NCI-H82 treated with DMSO at 0.1 percent for 48 hours (cell line): ENCODE measurements at regions not wholly inside any gene's neighbourhood (a gene's known extent, or its start where the extent isn't known, plus 50 kb on each side); places are given as distances from the start of the nearest gene placed in this dataset.
"Not testable (repeated sequence)": the region's sequence is repeated elsewhere in the genome, so short reads cannot be mapped to it uniquely, and the experiment has no call there.

Experiments
- DNase-seq: peaks from one replicate; lab custom pipeline; 2025; ENCODE audit not compliant: unreplicated experiment; lab: John Stamatoyannopoulos, UW

- peak; percentile 25 for DNase-seq
Measured at GRCh38 chr1:157369808-157370521, 182.3 kb downstream of the FCRL5 start.

DNA sequence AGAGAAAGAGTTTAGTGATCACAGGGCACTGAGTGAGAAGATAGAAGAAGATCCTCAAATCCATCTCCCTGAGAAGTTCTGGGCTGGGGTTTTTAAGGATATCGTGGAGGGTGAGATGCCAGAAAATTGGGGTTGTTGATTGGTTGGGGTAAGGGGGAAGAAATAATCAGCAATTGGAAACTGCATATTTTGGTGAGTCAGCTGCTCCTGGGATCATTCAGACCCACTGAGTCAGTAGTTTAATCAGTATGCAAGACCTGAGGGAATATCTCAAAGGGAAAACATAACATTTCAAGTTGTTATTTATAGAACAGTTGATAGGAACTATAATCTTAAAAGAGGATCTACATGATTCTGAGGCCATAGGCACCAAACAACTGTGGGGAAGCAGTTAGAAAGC lies 183.4 kb downstream of the FCRL5 start:
- not testable (repeated sequence) for DNase-seq

GRCh38 chr1:157368363-157368762 lies 184.0 kb downstream of the FCRL5 start:
- no peak for DNase-seq

GRCh38 chr1:157367870-157368269 lies 184.4 kb downstream of the FCRL5 start:
- DNase-seq, result no peak

DNA sequence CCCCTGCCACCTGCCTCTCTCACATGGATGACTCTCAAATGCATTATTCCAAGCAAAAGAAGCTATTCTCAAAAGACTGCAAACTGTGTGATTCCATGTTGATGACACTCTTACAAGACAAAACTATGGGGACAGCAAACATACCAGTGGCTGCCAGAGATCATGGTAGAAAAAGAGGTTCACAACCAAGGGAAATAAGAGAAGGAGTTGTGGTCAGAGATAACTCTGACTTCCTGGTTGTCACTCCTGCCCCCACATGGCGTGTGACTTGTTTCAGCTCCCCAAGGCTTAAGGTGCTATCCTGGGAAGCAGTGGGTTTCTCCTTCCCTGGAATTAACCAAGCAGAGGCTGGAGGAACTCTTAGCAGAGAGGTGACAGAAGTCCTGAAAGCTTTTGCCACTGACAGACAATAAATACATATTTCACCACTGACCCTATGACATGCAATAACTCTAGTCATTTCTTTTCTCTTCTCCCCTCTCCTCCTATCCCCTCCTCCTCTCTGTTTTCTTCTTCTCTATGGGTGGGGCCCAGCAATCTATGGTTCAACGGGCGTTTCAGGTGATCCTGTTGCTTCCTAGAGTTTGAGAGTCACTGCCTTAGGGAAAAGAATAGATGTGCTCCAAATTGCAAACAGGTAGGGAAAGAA lies 185.1 kb downstream of the FCRL5 start:
- no peak for DNase-seq

GRCh38 chr1:157364612-157365011 lies 187.7 kb downstream of the FCRL5 start:
- no peak for DNase-seq

DNA sequence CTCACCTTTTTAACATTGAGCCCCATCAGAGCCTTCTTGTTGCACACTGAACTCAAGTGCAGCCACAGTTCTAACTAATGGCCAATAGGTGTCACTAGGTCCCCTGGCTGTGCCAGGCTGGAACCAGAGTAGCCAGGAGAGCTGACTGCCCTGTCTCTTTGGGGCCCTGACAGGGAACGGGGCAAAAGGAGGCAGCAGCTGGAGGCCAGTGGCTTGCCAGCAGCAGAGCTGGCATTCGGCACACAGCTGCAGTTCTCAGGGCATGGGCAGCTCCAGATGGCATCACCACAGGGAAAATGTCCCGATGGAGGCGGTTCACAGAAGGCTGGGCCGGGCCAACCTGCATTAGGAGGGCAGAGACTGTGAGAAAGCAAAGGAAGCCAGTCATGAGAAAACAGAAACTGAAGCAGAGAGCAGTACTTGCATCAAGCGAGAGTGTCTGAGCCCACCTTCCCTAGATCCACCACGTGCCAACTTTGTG lies 188.6 kb downstream of the FCRL5 start:
- peak; percentile 13 for DNase-seq

DNA sequence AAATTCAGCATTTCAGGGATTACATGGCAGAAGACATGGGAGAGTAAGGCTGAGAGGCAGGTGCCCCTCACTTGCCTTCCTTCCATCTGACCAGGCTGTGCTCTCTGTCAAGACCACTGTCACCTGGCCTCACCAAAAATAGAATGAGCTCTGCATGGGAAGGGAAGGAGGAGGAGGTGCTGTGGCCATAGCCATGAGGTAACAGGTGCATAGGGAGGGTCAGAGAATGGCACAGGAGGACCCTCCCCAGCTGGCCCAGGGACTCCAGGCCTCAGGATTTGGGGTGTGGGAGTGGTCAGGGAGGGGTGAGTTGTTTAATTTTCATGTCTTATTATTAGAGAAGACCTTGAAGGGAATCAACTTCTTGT lies 192.3 kb downstream of the FCRL5 start:
- no peak for DNase-seq

GRCh38 chr1:157359314-157360022 lies 192.8 kb downstream of the FCRL5 start:
- DNase-seq, result no peak

- peak; percentile 56 for DNase-seq
Measured at GRCh38 chr1:157357111-157357510, 195.2 kb downstream of the FCRL5 start.

GRCh38 chr1:157356601-157357000 lies 195.7 kb downstream of the FCRL5 start:
- no peak for DNase-seq

DNA sequence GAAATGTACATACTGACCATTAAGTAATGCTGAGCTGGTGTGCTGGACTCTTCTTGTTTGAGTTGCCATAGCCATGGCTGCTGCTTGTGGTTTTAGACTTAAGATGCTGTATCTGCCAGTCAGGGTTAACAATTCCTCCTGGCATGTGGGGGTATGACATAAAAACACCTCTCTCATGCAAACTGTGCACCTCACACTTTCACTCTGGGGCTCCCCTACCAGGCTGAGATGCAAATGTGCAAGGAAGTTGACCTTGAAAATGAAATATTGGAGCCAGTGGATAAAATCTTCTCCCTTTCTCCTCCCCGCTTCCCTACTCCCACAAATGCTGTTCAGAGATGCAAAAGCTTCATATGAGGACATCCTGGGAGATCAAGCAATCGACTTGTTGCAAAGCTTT lies 198.8 kb downstream of the FCRL5 start:
- DNase-seq, result no peak

GRCh38 chr1:157352817-157353408 lies 199.4 kb downstream of the FCRL5 start:
- DNase-seq, result no peak

DNA sequence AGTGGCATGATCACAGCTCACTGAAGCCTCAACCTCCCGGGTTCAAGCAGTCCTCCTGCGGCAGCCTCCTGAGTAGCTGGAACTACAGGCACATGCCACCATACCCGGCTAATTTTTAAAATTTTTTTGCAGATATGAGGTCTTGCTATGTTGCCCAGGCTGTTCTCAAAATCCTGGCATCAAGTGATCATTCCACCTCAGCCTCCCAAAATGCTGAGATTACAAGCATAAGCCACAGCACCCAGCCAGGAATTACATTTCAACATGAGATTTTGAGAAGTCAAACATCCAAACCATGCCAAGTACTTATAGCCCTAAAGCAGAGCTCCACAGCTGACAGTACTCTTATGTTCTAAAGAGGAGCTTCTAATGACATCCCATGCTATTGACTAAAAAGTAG lies 200.1 kb downstream of the FCRL5 start:
- no peak for DNase-seq

- DNase-seq, result not testable (repeated sequence)
Measured at GRCh38 chr1:157351800-157352199, 200.5 kb downstream of the FCRL5 start.

- peak; percentile 7 for DNase-seq
Measured at GRCh38 chr1:157348538-157349480, 203.5 kb downstream of the FCRL5 start.

DNA sequence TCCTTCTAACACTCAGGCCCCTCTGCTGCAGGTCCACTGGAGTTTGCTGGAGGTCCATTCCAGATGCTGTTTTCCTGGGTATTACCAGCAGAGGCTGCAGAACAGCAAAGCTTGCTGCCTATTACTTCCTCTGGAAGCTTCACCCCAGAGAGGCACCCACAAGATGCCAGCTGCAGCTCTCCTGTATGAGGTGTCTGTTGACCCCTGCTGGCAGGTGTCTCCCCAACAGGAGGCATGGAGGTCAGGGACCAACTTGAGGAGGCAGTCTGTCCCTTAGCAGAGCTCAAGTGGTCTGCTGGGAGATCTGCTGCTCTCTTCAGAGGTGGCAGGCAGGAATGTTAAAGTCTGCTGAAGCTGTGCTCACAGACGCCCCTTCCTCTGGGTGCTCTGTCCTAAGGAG lies 204.8 kb downstream of the FCRL5 start:
- no peak for DNase-seq

DNA sequence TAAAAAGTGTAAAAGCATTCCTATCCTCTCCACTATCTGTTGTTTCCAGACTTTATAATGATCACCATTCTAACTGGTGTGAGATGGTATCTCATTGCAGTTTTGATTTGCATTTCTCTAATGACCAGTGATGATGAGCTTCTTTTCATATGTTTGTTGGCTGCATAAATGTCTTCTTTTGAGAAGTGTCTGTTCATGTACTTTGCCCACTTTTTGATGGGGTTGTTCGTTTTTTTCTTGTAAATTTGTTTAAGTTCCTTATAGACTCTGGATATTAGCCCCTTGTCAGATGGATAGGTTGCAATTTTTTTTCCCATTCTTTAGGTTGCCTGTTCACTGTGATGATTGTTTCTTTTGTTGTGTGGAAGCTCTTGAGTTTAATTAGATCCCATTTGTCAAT lies 199.6 kb upstream of the ETV3 start:
- DNase-seq, result not testable (repeated sequence)

DNA sequence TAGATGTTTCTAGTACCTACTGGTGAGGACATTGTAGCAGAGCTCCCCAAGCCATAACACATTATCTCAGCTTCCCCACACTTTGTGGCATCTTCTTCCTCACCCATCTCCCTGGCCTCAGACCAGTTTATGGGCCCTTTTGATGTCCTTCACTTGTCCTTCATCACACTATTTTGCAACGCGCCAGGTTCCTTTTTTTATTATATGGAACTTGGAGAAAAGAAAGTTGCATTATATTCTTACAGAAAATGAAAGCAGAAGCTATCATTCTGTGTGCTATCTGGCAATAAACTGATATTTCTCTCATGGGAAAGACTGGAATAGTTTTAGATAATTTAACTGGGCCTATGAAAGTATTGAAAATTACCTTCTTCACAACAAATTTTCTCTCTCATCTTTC lies 196.9 kb upstream of the ETV3 start:
- no peak for DNase-seq

- no peak for DNase-seq
Measured at GRCh38 chr1:157334041-157334440, 195.8 kb upstream of the ETV3 start.

DNA sequence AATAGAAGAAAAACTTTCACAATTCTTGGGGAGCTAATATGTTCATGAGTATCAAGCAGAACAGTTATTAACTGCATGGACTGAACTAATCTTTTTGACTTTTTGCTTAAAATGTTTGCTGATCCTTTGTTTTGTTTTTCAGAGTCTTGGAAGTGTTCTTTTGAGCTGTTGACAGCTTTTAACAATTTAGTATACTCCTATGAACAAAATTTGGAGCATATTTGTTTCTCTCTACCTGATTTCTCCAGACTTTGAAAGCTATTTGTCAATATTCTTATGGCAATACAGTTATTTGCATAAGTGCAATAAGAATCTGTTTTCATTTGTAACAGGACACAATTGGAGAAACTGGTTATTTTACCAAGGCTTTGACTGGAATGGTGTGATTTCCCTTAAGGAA lies 192.0 kb upstream of the ETV3 start:
- not testable (repeated sequence) for DNase-seq
